Loucy (cell line): ENCODE measurements at regions not wholly inside any gene's neighbourhood (a gene's known extent, or its start where the extent isn't known, plus 50 kb on each side); places are given as distances from the start of the nearest gene placed in this dataset.

Experiments used
- CTCF ChIP-seq: fragments of 200-600 bp; sonication (generic); conservative IDR thresholded peaks from 2 replicates; pipeline ENCODE4 v1.5.1; 2014; ENCODE audit warnings: mild to moderate bottlenecking, antibody characterized with exemption, low read length
- EZH2phosphoT487 ChIP-seq: fragments of 200-600 bp; IDR thresholded peaks from 2 replicates; pipeline ENCODE4 v1.6.1; 2018; ENCODE audit warnings: antibody characterized with exemption, mild to moderate bottlenecking, moderate library complexity, borderline replicate concordance

GRCh38 chr2:12033494-12033893, 287.1 kb downstream of the LPIN1 start:
- TF ChIP-seq CTCF, result no peak
- TF ChIP-seq EZH2phosphoT487, result no peak
